Spleen (tissue), 11 donors: ENCODE measurements at regions not wholly inside any gene's neighbourhood (a gene's known extent, or its start where the extent isn't known, plus 50 kb on each side); places are given as distances from the start of the nearest gene placed in this dataset.

Experiments
- DNase-seq: peaks from one replicate; pipeline ENCODE4 v3.0.0-alpha.2; 2020
- H3K27ac ChIP-seq, 8 donors: fragments of 200-600 bp; sonication (generic) in 7 of 8; 1 replicate in 4 of 8; 2 replicates in 4 of 8; pipeline versions ENCODE4 v1.5.0 to v1.8.0; 2016 to 2021; ENCODE audit warnings: inconsistent platforms in 4 of 8, mild to moderate bottlenecking in 4 of 8, moderate library complexity in 1 of 8
- H3K27me3 ChIP-seq, 7 donors: fragments of 200-600 bp; sonication (generic) in 6 of 7; replicated peaks in 1 of 7; 1 replicate in 4 of 7; 2 replicates in 3 of 7; pipeline versions ENCODE4 v1.5.0 to v1.8.0; 2016 to 2021; ENCODE audit warnings: inconsistent platforms in 3 of 7, mild to moderate bottlenecking in 1 of 7
- H3K36me3 ChIP-seq, 6 donors: fragments of 200-600 bp; sonication (generic) in 5 of 6; 1 replicate in 4 of 6; 2 replicates in 2 of 6; pipeline versions ENCODE4 v1.5.0 to v1.8.0; 2016 to 2021; ENCODE audit warnings: inconsistent platforms in 2 of 6
- H3K4me1 ChIP-seq, 6 donors: fragments of 200-600 bp; sonication (generic) in 5 of 6; 1 replicate in 3 of 6; 2 replicates in 3 of 6; pipeline versions ENCODE4 v1.5.0 to v1.8.0; 2016 to 2021; ENCODE audit warnings: inconsistent platforms in 3 of 6
- H3K4me3 ChIP-seq, 8 donors: fragments of 200-600 bp; sonication (generic) in 7 of 8; 1 replicate in 4 of 8; 2 replicates in 4 of 8; pipeline versions ENCODE4 v1.5.0 to v1.8.0; 2016 to 2021; ENCODE audit warnings: inconsistent platforms in 4 of 8, mild to moderate bottlenecking in 4 of 8, moderate library complexity in 2 of 8
- H3K9me3 ChIP-seq, 8 donors: fragments of 200-600 bp; sonication (generic) in 7 of 8; 1 replicate in 4 of 8; 2 replicates in 4 of 8; pipeline versions ENCODE4 v1.5.0 to v1.8.0; 2016 to 2021; ENCODE audit warnings: inconsistent platforms in 4 of 8
- POLR2A ChIP-seq, 3 donors: fragments of 450-650 bp; IDR thresholded peaks; one replicate each; pipeline ENCODE4 v1.5.1; 2017; ENCODE audit warnings: antibody characterized with exemption in 3 of 3, mild to moderate bottlenecking in 1 of 3
- POLR2AphosphoS5 ChIP-seq, 3 donors: sonication (generic); formaldehyde crosslinking; IDR thresholded peaks; one replicate each; pipeline ENCODE4 v1.5.1; 2017; ENCODE audit warnings: antibody characterized with exemption in 3 of 3
- WGBS, 5 donors: extraction: QIAGEN DNeasy Blood & Tissue Kit in 3 of 5; methylation state at CpG; one replicate each; pipeline versions ENCODE4 v1.1.5 to v1.1.7; 2013 to 2018; 5-methylcytosine and 5-hydroxymethylcytosine counted together
- intact Hi-C: fragments of 100-400 bp; cut with DNase I; formaldehyde crosslinking; loops from one replicate; pipeline ENCODE4 v1.15.0; 2023; ENCODE audit warnings: low total_unique reads
- TF ChIP-seq, protein P1 (sequence below), 11 experiments: fragments of 200-600 bp in 7 of 11; fragments of 450-650 bp in 4 of 11; sonication (generic) in 4 of 11; IDR thresholded peaks in 8 of 11; conservative IDR thresholded peaks in 3 of 11; 1 replicate in 7 of 11; 2 replicates in 4 of 11; pipeline versions ENCODE4 v1.4.0 to v1.8.0; 2016 to 2021; ENCODE audit warnings: antibody characterized with exemption in 11 of 11, inconsistent platforms in 4 of 11, mild to moderate bottlenecking in 1 of 11
- donor health status: healthy with polysubstance abuse.
- donor health status: DM: no; HTN: no; CAD: no; lungs with moderate emphysema.
- donor health status: DM: no; HTN: no; CAD: no.
- donor health status: Bipolar disorder and iron deficiency.
- donor health status: healthy.
- donor health status: DM: no; HTN: no; CAD: no.
- donor health status: DM: yes; HTN: yes; CAD: no.

DNA sequence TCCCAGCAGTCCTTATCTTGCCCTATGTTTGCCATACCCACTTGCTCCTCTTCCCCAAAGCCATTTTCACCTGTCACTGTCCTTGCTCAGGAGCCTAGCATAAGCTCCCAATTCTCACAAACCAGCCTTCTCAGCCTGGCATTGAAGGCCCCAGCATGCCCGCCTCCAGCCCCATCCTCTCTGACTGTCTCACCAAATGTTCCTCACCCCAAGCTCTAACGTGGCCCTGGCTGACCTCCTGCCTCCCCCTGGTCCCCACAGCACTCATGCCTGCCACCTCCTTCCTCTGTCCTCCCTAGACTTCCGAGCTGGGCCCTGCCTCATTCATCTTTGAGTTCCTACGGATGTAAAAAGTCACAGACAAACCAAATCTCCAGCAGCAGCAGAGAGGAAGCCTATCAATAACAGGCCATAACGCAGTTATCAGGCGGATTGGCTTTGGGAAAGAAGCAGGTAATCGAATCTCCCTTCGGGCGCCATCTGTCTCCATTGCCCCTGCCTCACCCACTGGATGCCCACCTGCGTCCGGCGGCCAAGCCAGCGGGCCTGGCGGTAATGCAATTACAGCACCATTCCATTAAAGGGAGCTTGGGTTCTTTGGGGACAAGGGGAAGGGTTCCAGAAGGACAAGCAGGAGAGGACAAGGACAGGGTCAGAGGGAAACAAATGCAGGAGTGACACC, 104.4 kb downstream of the MRPL14 start:
- H3K27me3 ChIP-seq, result peaks cover 0 to 14% (median 0%) of the 10 kb centered on the region in 7 donors
- no peaks in the 10 kb centered on the region for H3K4me1 ChIP-seq
- no peaks in the 10 kb centered on the region for H3K36me3 ChIP-seq
- H3K4me3 ChIP-seq, result no peak overlapping the region
- intact Hi-C loops, result no loop called here
- 83 to 93% (median 91%) methylated on average over 14 of the region's 14 CpGs for WGBS, 5 donors
- no peak overlapping the region for H3K27ac ChIP-seq
- peak; percentile 40 for DNase-seq
- no peaks in the 10 kb centered on the region for H3K9me3 ChIP-seq
- TF ChIP-seq POLR2AphosphoS5 (IDR thresholded peaks at IDR 0.05) (no peak), POLR2A (IDR thresholded peaks at IDR 0.05) (no peak)
- TF ChIP-seq, protein P1, sequence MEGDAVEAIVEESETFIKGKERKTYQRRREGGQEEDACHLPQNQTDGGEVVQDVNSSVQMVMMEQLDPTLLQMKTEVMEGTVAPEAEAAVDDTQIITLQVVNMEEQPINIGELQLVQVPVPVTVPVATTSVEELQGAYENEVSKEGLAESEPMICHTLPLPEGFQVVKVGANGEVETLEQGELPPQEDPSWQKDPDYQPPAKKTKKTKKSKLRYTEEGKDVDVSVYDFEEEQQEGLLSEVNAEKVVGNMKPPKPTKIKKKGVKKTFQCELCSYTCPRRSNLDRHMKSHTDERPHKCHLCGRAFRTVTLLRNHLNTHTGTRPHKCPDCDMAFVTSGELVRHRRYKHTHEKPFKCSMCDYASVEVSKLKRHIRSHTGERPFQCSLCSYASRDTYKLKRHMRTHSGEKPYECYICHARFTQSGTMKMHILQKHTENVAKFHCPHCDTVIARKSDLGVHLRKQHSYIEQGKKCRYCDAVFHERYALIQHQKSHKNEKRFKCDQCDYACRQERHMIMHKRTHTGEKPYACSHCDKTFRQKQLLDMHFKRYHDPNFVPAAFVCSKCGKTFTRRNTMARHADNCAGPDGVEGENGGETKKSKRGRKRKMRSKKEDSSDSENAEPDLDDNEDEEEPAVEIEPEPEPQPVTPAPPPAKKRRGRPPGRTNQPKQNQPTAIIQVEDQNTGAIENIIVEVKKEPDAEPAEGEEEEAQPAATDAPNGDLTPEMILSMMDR (IDR thresholded peaks at IDR 0.05 in 8 of 11, conservative IDR thresholded peaks at IDR 0.05 in 3 of 11), result no peak

DNA sequence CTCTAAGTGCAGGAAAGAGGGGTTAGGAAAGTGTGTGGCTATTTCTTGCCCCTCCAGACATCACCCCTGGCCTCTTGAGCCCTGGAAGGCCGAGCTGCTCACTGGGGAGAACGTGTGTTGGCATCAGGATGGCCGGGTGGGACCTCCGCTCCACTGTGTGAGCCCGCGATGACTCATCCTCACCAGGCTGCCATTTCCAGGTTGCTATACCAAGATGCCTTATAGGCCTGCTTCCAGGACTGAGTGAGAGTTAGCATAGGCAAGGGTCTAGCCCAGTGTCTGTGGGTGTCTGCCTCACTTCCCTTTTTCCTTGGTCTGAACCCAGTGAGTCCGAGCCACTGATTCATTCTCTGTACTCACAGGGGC, 105.0 kb downstream of the MRPL14 start:
- H3K27ac ChIP-seq, result no peak overlapping the region
- DNase-seq, result no peak
- no peaks in the 10 kb centered on the region for H3K36me3 ChIP-seq
- H3K4me3 ChIP-seq, result no peak overlapping the region
- no peaks in the 10 kb centered on the region for H3K4me1 ChIP-seq
- H3K9me3 ChIP-seq, result no peaks in the 10 kb centered on the region
- TF ChIP-seq, protein P1 (IDR thresholded peaks at IDR 0.05 in 8 of 11, conservative IDR thresholded peaks at IDR 0.05 in 3 of 11), result no peak
- TF ChIP-seq POLR2A (IDR thresholded peaks at IDR 0.05) (no peak), POLR2AphosphoS5 (IDR thresholded peaks at IDR 0.05) (no peak)
- intact Hi-C loops, result no loop called here
- WGBS, 5 donors, result 56 to 80% (median 71%) methylated on average over 5 to 7 of the region's 7 CpGs
- peaks cover 0 to 14% (median 0%) of the 10 kb centered on the region in 7 donors for H3K27me3 ChIP-seq

DNA sequence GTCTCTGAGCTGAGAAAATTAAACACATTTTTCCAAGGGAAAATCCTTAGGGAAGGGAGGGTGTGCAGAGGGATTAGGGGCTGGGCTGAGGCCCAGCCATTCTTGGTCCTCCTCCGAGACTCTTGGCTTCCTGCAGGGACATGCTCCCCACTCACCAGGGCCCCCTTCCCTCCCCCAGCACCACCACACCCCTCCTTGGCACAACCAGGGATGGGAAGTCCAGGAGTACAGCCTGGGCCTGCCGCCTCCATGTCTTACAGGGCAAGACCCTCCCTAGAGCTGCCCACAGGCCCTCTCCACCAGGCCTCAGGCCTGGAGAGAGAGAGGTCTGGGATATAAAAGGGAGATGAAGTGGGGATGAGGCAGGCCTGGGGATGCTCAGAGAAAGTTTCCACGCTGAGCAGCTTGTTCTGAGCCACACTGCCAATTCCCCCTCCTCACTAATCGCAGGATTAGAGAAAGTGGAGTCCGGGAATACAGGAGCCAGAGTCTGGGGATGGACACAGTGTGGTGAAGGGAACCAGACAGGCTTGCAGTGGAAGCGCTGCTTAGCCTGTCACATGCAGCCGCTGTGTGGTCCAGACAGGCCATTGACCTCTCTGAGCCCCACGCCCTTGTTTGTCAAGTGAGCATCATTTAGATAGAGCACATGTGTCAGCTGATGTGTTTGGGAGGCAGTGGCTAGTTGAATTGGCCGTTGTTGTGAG, 105.5 kb downstream of the MRPL14 start:
- TF ChIP-seq POLR2AphosphoS5 (IDR thresholded peaks at IDR 0.05), result peak in 2 of 3 donors; percentile 47 to 49
- TF ChIP-seq, protein P1 (IDR thresholded peaks at IDR 0.05 in 8 of 11, conservative IDR thresholded peaks at IDR 0.05 in 3 of 11), result no peak
- H3K27ac ChIP-seq, result no peak overlapping the region
- peaks cover 0 to 14% (median 0%) of the 10 kb centered on the region in 7 donors for H3K27me3 ChIP-seq
- no peaks in the 10 kb centered on the region for H3K9me3 ChIP-seq
- no peaks in the 10 kb centered on the region for H3K36me3 ChIP-seq
- intact Hi-C loops, result no loop called here
- DNase-seq, result peak; percentile 56
- H3K4me1 ChIP-seq, result no peaks in the 10 kb centered on the region
- no peak overlapping the region for H3K4me3 ChIP-seq
- WGBS, 5 donors, result 65 to 85% (median 78%) methylated on average over 9 of the region's 9 CpGs

DNA sequence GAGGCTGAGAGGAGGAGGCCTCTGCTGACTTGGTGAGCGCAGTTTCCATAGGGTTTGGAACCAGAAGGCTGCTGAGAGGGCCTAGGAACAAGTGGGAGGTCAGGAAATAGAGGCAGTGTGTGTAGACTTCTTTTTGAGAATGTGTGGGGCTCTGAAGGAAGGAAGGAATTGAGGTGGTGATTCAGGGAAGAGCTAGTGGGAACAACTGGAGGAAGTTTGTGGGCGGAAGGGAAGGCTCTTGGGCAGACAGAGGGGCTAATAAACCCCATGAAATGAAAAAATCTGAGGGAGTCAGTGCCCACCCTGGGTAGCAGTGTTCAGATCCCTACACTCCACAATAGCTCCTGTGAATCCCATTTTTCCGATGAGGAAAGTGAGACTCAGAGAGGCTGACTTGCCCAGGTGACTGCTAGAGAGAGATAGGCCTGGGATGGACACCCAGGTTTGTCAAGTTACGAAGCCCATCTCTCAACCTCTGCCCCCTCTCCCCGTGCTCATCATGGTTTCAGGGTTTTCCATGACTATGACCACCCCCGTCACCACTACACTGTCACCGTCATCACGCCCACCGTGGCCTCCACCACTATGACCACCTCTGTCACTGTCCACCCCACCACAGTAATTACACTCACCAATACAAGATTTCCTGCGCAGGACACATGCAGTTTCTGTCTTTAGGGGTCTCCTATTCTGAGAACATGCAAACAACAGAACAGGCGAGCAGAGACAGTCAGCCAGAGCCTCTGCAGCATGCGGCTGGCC, 106.4 kb downstream of the MRPL14 start:
- 91 to 97% (median 94%) methylated on average over 12 of the region's 12 CpGs for WGBS, 5 donors
- TF ChIP-seq POLR2A (IDR thresholded peaks at IDR 0.05), result no peak
- TF ChIP-seq POLR2AphosphoS5 (IDR thresholded peaks at IDR 0.05), result no peak
- Histone ChIP-seq H3K9me3 (no peaks in the 10 kb centered on the region), H3K4me3 (no peak overlapping the region), H3K36me3 (no peaks in the 10 kb centered on the region), H3K27ac (no peak overlapping the region), H3K27me3 (peaks cover 0 to 14% (median 0%) of the 10 kb centered on the region in 7 donors), H3K4me1 (no peaks in the 10 kb centered on the region)
- intact Hi-C loops, result no loop called here
- no peak for DNase-seq
